ENCODE measurements at regions not wholly inside any gene's neighbourhood (a gene's known extent, or its start where the extent isn't known, plus 50 kb on each side); places are given as distances from the start of the nearest gene placed in this dataset.

DNA sequence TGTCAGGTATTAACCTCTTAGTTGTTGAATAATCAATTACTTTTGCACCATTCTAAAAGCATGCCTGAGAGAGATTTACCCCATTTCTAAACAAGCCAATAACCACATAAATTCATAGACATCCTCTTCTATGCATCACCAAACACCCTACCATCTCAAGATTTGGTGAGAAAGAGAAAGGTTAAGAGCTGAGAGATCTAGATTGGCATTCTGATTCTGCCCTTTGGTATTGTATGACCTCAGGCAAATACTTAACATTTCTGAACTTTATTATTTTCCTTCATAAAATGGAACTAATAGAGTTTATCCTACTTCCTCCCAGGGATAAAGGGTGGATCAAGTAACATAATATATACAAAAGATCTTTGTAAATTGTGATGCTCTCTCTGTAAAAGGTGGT, 146.5 kb upstream of the MME start:
- no peaks in the 10 kb centered on the region for H3K79me2 ChIP-seq (ENCODE audit: insufficient read depth, low read length)
- DNase-seq (no peak), ATAC-seq (ENCODE audit: insufficient read depth, low read depth) (no peak)
- H3K4me3 ChIP-seq (ENCODE audit: low read depth in 1 of 2, low read length in 2 of 2): no peak overlapping the region
- H3K27ac ChIP-seq (ENCODE audit: low read length): no peak overlapping the region
- no peak overlapping the region for H2AFZ ChIP-seq (ENCODE audit: low read depth, low read length)
- H3K4me1 ChIP-seq (ENCODE audit: insufficient read depth, low read length): peaks cover 13% of the 10 kb centered on the region
- no peak overlapping the region for H3K9ac ChIP-seq (ENCODE audit: low read depth, low read length)
- no peaks in the 10 kb centered on the region for H3K27me3 ChIP-seq (ENCODE audit: insufficient read depth, low read length, poor library complexity)
- H3K9me3 ChIP-seq (ENCODE audit: insufficient read depth, low read length, severe bottlenecking): no peaks in the 10 kb centered on the region
- TF ChIP-seq, protein P1, sequence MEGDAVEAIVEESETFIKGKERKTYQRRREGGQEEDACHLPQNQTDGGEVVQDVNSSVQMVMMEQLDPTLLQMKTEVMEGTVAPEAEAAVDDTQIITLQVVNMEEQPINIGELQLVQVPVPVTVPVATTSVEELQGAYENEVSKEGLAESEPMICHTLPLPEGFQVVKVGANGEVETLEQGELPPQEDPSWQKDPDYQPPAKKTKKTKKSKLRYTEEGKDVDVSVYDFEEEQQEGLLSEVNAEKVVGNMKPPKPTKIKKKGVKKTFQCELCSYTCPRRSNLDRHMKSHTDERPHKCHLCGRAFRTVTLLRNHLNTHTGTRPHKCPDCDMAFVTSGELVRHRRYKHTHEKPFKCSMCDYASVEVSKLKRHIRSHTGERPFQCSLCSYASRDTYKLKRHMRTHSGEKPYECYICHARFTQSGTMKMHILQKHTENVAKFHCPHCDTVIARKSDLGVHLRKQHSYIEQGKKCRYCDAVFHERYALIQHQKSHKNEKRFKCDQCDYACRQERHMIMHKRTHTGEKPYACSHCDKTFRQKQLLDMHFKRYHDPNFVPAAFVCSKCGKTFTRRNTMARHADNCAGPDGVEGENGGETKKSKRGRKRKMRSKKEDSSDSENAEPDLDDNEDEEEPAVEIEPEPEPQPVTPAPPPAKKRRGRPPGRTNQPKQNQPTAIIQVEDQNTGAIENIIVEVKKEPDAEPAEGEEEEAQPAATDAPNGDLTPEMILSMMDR (IDR thresholded peaks at IDR 0.05; ENCODE audit: borderline replicate concordance, extremely low read depth, low read length, poor library complexity, severe bottlenecking): no peak
- no peak for TF ChIP-seq EZH2 (IDR thresholded peaks at IDR 0.05; ENCODE audit: borderline replicate concordance, low read depth, low read length, severe bottlenecking)
- H3K36me3 ChIP-seq (ENCODE audit: insufficient read depth, low read length): no peaks in the 10 kb centered on the region
- H4K20me1 ChIP-seq (ENCODE audit: insufficient read depth, low read length): no peaks in the 10 kb centered on the region
- no peak overlapping the region for H3K4me2 ChIP-seq (ENCODE audit: insufficient read depth, low read length)

DNA sequence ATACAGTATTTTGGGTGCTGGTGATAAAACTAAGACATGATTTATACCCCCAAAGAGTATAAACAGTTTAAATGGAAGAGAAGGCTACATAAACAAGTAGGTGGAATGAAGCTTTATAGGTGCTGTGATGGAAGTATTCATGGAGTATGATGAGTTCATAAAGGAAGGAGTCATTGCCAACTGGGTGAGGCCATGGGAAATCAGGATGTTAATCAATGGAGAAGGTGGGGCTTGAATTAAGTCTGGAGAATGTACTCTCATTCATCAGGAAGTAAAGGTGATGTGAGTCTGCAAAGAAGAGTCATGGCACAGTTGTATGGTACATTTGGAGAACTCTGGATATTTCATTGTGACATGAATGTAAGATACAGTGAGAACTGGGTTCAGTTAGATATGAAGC, 147.5 kb upstream of the MME start:
- peak; percentile 22; the same call in 1 of the 3 replicates for ATAC-seq (ENCODE audit: insufficient read depth, low read depth)
- no peaks in the 10 kb centered on the region for H3K79me2 ChIP-seq (ENCODE audit: insufficient read depth, low read length)
- no peaks in the 10 kb centered on the region for H3K9me3 ChIP-seq (ENCODE audit: insufficient read depth, low read length, severe bottlenecking)
- H3K27me3 ChIP-seq (ENCODE audit: insufficient read depth, low read length, poor library complexity): no peaks in the 10 kb centered on the region
- no peak overlapping the region; the same call in 1 of the 2 replicates for H2AFZ ChIP-seq (ENCODE audit: low read depth, low read length)
- peaks cover 13% of the 10 kb centered on the region for H3K4me1 ChIP-seq (ENCODE audit: insufficient read depth, low read length)
- H3K4me2 ChIP-seq (ENCODE audit: insufficient read depth, low read length): no peak overlapping the region
- H3K27ac ChIP-seq (ENCODE audit: low read length): no peak overlapping the region
- no peak for DNase-seq
- H3K4me3 ChIP-seq (ENCODE audit: low read depth in 1 of 2, low read length in 2 of 2): no peak overlapping the region
- H3K9ac ChIP-seq (ENCODE audit: low read depth, low read length): no peak overlapping the region
- no peaks in the 10 kb centered on the region for H4K20me1 ChIP-seq (ENCODE audit: insufficient read depth, low read length)
- no peaks in the 10 kb centered on the region for H3K36me3 ChIP-seq (ENCODE audit: insufficient read depth, low read length)
- TF ChIP-seq EZH2 (IDR thresholded peaks at IDR 0.05; ENCODE audit: borderline replicate concordance, low read depth, low read length, severe bottlenecking): no peak
- TF ChIP-seq, protein P1 (IDR thresholded peaks at IDR 0.05; ENCODE audit: borderline replicate concordance, extremely low read depth, low read length, poor library complexity, severe bottlenecking): no peak

DNA sequence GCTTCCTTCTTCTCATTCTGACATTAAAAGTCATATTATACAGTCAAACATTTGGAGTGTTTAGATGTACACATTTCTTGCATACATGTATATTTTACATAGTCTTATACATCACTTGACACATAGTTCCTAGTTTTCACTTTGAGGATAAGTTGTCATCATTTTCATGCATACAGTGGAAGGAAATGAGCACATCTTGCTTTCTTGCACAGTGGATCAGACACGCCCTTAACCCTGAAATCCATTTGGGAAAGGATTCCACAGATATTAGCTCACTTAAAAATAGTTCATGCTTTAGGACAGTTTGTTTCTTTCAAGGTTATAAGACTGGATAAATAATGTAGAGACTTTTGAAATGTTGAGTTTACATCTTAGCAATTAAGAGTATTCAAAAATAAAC, 148.6 kb upstream of the MME start:
- peaks cover 13% of the 10 kb centered on the region for H3K4me1 ChIP-seq (ENCODE audit: insufficient read depth, low read length)
- TF ChIP-seq, protein P1 (IDR thresholded peaks at IDR 0.05; ENCODE audit: borderline replicate concordance, extremely low read depth, low read length, poor library complexity, severe bottlenecking): no peak
- TF ChIP-seq EZH2 (IDR thresholded peaks at IDR 0.05; ENCODE audit: borderline replicate concordance, low read depth, low read length, severe bottlenecking): no peak
- no peak overlapping the region for H3K9ac ChIP-seq (ENCODE audit: low read depth, low read length)
- H3K9me3 ChIP-seq (ENCODE audit: insufficient read depth, low read length, severe bottlenecking): no peaks in the 10 kb centered on the region
- no peak overlapping the region for H3K4me2 ChIP-seq (ENCODE audit: insufficient read depth, low read length)
- no peak for DNase-seq
- no peak overlapping the region for H3K27ac ChIP-seq (ENCODE audit: low read length)
- no peaks in the 10 kb centered on the region for H3K27me3 ChIP-seq (ENCODE audit: insufficient read depth, low read length, poor library complexity)
- H3K36me3 ChIP-seq (ENCODE audit: insufficient read depth, low read length): no peaks in the 10 kb centered on the region
- no peaks in the 10 kb centered on the region for H3K79me2 ChIP-seq (ENCODE audit: insufficient read depth, low read length)
- no peak overlapping the region for H3K4me3 ChIP-seq (ENCODE audit: low read depth in 1 of 2, low read length in 2 of 2)
- no peaks in the 10 kb centered on the region for H4K20me1 ChIP-seq (ENCODE audit: insufficient read depth, low read length)
- ATAC-seq (ENCODE audit: insufficient read depth, low read depth): no peak
- no peak overlapping the region for H2AFZ ChIP-seq (ENCODE audit: low read depth, low read length)

DNA sequence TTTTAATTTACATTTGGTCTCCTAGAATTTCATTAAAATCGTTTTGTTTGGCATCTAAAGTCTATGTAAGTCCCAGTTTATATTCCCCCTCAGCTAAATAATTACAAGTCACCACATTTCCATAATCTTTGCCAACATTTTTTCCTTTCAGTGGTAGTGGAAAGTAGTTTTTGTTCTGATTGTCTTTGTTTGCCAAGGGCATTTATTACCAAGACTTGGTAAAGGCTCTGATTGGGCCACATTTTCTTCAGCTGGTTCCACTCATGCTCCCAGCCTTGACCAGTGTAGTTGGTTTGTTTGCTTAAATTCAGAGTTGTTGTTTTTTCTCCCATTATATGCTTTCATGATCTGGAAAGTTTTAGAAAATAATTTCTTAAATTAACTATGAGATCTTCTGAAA, 153.4 kb upstream of the MME start:
- TF ChIP-seq, protein P1 (IDR thresholded peaks at IDR 0.05; ENCODE audit: borderline replicate concordance, extremely low read depth, low read length, poor library complexity, severe bottlenecking): no peak
- no peak for TF ChIP-seq EZH2 (IDR thresholded peaks at IDR 0.05; ENCODE audit: borderline replicate concordance, low read depth, low read length, severe bottlenecking)
- no peaks in the 10 kb centered on the region for H3K36me3 ChIP-seq (ENCODE audit: insufficient read depth, low read length)
- no peaks in the 10 kb centered on the region for H3K27me3 ChIP-seq (ENCODE audit: insufficient read depth, low read length, poor library complexity)
- ATAC-seq (ENCODE audit: insufficient read depth, low read depth) (no peak), DNase-seq (no peak)
- H3K4me3 ChIP-seq (ENCODE audit: low read depth in 1 of 2, low read length in 2 of 2): no peak overlapping the region
- H4K20me1 ChIP-seq (ENCODE audit: insufficient read depth, low read length): no peaks in the 10 kb centered on the region
- H3K79me2 ChIP-seq (ENCODE audit: insufficient read depth, low read length): no peaks in the 10 kb centered on the region
- H3K9me3 ChIP-seq (ENCODE audit: insufficient read depth, low read length, severe bottlenecking): peaks cover under 1% of the 10 kb centered on the region
- no peak overlapping the region for H2AFZ ChIP-seq (ENCODE audit: low read depth, low read length)
- no peaks in the 10 kb centered on the region for H3K4me1 ChIP-seq (ENCODE audit: insufficient read depth, low read length)
- no peak overlapping the region for H3K9ac ChIP-seq (ENCODE audit: low read depth, low read length)
- H3K4me2 ChIP-seq (ENCODE audit: insufficient read depth, low read length): no peak overlapping the region
- H3K27ac ChIP-seq (ENCODE audit: low read length): no peak overlapping the region
